GM12878 (cell line): ENCODE measurements at regions not wholly inside any gene's neighbourhood (a gene's known extent, or its start where the extent isn't known, plus 50 kb on each side); places are given as distances from the start of the nearest gene placed in this dataset.

Experiments
- ATAC-seq: fragments of 200-7000 bp; cut with Tn5 transposase; 3 replicates; pipeline ENCODE4 v1.9.1; 2020; ENCODE audit warnings: mild to moderate bottlenecking, moderate library complexity
- BruUV-seq: library from RNA; stranded (reverse); fragments of 400-500 nt; replicated peaks from 2 replicates; lab custom pipeline; 2021; lab: Mats Ljungman, UMichigan
- CTCF ChIA-PET: fragments of 300-600 bp; sonication (Branson Sonifier 250); formaldehyde crosslinking; extraction: SDS; loops from one replicate; lab custom pipeline; 2021; ENCODE audit warnings: inconsistent platforms; lab: Yijun Ruan, JAX
- POLR2A ChIA-PET: fragments of 350-600 bp; formaldehyde crosslinking; extraction: SDS; loops from one replicate; lab custom pipeline; 2021; ENCODE audit warnings: inconsistent platforms; lab: Charles Lee
- RAD21 ChIA-PET: fragments of 300-600 bp; sonication (Branson Sonifier 250); formaldehyde crosslinking; loops from one replicate; lab custom pipeline; 2023; ENCODE audit warnings: antibody characterized with exemption; ENCODE audit not compliant: unreplicated experiment; lab: Charles Lee
- SMC1A ChIA-PET: fragments of 300-600 bp; sonication (Branson Sonifier 250); formaldehyde crosslinking; loops from one replicate; lab custom pipeline; 2023; ENCODE audit not compliant: unreplicated experiment, uncharacterized antibody; lab: Charles Lee
- DNase-seq: peaks from one replicate; pipeline ENCODE4 v3.0.0-alpha.2; 2011; ENCODE audit warnings: low read depth, low spot score
- FAIRE-seq: peaks from 3 replicates; lab custom pipeline; 2011; peaks lifted over from hg19 to GRCh38; lab: Jason Lieb, UNC
- H2AFZ ChIP-seq: 2 replicates; pipeline ENCODE4 v1.6.0; 2011; ENCODE audit warnings: low read depth, low read length, control low read depth; ENCODE audit not compliant: control insufficient read depth
- H3K27ac ChIP-seq: 2 replicates; pipeline ENCODE4 v1.5.1; 2011; ENCODE audit warnings: control low read depth; ENCODE audit not compliant: control insufficient read depth, insufficient read depth
- H3K27me3 ChIP-seq, 2 experiments: replicated peaks in 1 of 2; 2 replicates each; pipeline versions ENCODE4 v1.6.0 to v1.6.1; 2011; ENCODE audit warnings: low read length in 1 of 2; ENCODE audit not compliant: control insufficient read depth in 2 of 2, insufficient read depth in 2 of 2
- H3K36me3 ChIP-seq, 2 experiments: 2 replicates each; pipeline ENCODE4 v1.5.1; 2011; ENCODE audit warnings: low read length in 1 of 2; ENCODE audit not compliant: control insufficient read depth in 2 of 2, insufficient read depth in 2 of 2
- H3K4me1 ChIP-seq: 2 replicates; pipeline ENCODE4 v1.6.1; 2011; ENCODE audit warnings: mild to moderate bottlenecking, low read length, moderate library complexity, mixed read lengths; ENCODE audit not compliant: control insufficient read depth, insufficient read depth
- H3K4me2 ChIP-seq: 2 replicates; pipeline ENCODE4 v1.6.0; 2011; ENCODE audit warnings: control low read depth; ENCODE audit not compliant: control insufficient read depth, insufficient read depth
- H3K4me3 ChIP-seq: fragments of 200-600 bp; sonication (generic); 2 replicates; pipeline ENCODE4 v1.5.1; 2016
- H3K79me2 ChIP-seq: 2 replicates; pipeline ENCODE4 v1.6.0; 2011; ENCODE audit warnings: low read length; ENCODE audit not compliant: control insufficient read depth, insufficient read depth
- H3K9ac ChIP-seq: 2 replicates; pipeline ENCODE4 v1.8.0; 2011; ENCODE audit warnings: low read length, control low read depth, mixed read lengths; ENCODE audit not compliant: control insufficient read depth, insufficient read depth
- H3K9me3 ChIP-seq: replicated peaks from 3 replicates; pipeline ENCODE4 v1.5.1; 2011; ENCODE audit warnings: mild to moderate bottlenecking, low read length; ENCODE audit not compliant: control insufficient read depth, insufficient read depth
- H4K20me1 ChIP-seq: 2 replicates; pipeline ENCODE4 v1.6.0; 2011; ENCODE audit not compliant: control insufficient read depth, insufficient read depth
- CBX5 ChIP-seq: sonication (generic); IDR thresholded peaks from 2 replicates; pipeline ENCODE4 v1.6.1; 2016; ENCODE audit warnings: low read depth, moderate library complexity, mild to moderate bottlenecking, inconsistent platforms
- GABPA ChIP-seq: IDR thresholded peaks from 2 replicates; pipeline ENCODE4 v1.6.1; 2014; ENCODE audit warnings: antibody characterized with exemption, low read depth, mild to moderate bottlenecking, inconsistent platforms
- NBN ChIP-seq: fragments of 450-650 bp; IDR thresholded peaks from 2 replicates; pipeline ENCODE4 v1.6.1; 2016
- NFIC ChIP-seq: IDR thresholded peaks from 2 replicates; pipeline ENCODE4 v1.6.1; 2012; ENCODE audit warnings: low read depth, mild to moderate bottlenecking, inconsistent platforms, low read length, moderate library complexity
- NFXL1 ChIP-seq: fragments of 450-650 bp; IDR thresholded peaks from 2 replicates; pipeline ENCODE4 v1.6.1; 2017; ENCODE audit warnings: antibody characterized with exemption, mild to moderate bottlenecking, borderline replicate concordance
- PAX8 ChIP-seq: fragments of 450-650 bp; IDR thresholded peaks from 2 replicates; pipeline ENCODE4 v1.6.1; 2017; ENCODE audit warnings: mild to moderate bottlenecking, moderate library complexity
- WGBS: methylation state at CpG from one replicate; pipeline ENCODE4 v1.1.6; 2016; ENCODE audit warnings: low lambda C conversion rate; ENCODE audit not compliant: insufficient replicate concordance, insufficient coverage; ENCODE audit errors: missing lambda C conversion rate; 5-methylcytosine and 5-hydroxymethylcytosine counted together
- in situ Hi-C: fragments of 300-500 bp; cut with MboI; formaldehyde crosslinking; loops from 9 replicates; pipeline ENCODE4 v1.14.3; 2018; ENCODE audit warnings: mixed read lengths
- intact Hi-C: fragments of 100-400 bp; cut with micrococcal nuclease; formaldehyde crosslinking; loops from one replicate; pipeline ENCODE4 v1.14.2; 2022; ENCODE audit not compliant: unreplicated experiment

GRCh38 chr12:53866727-53867126, 71.9 kb upstream of the HOXC13 start (continued):
- TF ChIP-seq NFXL1 (no peak), NFIC (no peak)

- H3K79me2 ChIP-seq = no peaks in the 10 kb centered on the region
- no peaks in the 10 kb centered on the region for H3K9me3 ChIP-seq
- H3K4me2 ChIP-seq = no peak overlapping the region
- BruUV-seq = no TSS peak
- no peaks in the 10 kb centered on the region for H3K27me3 ChIP-seq
- SMC1A ChIA-PET = no interaction called here
- no peak for TF ChIP-seq CBX5
- TF ChIP-seq NBN = no peak
- TF ChIP-seq GABPA = no peak
- no peak for TF ChIP-seq PAX8
- no peaks in the 10 kb centered on the region for H3K36me3 ChIP-seq
- DNase-seq (no peak), FAIRE-seq (no peak), ATAC-seq (no peak)
- in situ Hi-C loops = no loop called here
- no peak overlapping the region for H2AFZ ChIP-seq
- WGBS = 2% methylated on average over 3 of the region's 3 CpGs
- no peaks in the 10 kb centered on the region for H3K4me1 ChIP-seq
- H3K9ac ChIP-seq = no peak overlapping the region
- CTCF ChIA-PET = no interaction called here
- H3K27ac ChIP-seq = no peak overlapping the region
- no peak overlapping the region for H3K4me3 ChIP-seq
- H4K20me1 ChIP-seq = no peaks in the 10 kb centered on the region
- RAD21 ChIA-PET = no interaction called here
- intact Hi-C loops = no loop called here
- POLR2A ChIA-PET = no interaction called here
These were observed 71.2 kb upstream of the HOXC13 start for GRCh38 chr12:53867216-53868012.
